Kasumi-1 (cell line): ENCODE measurements at regions not wholly inside any gene's neighbourhood (a gene's known extent, or its start where the extent isn't known, plus 50 kb on each side); places are given as distances from the start of the nearest gene placed in this dataset.

Source experiments
- DNase-seq, 2 experiments: peaks; one replicate each; lab custom pipeline; 2025; lab: John Stamatoyannopoulos, UW

- no peak for DNase-seq
Observed at GRCh38 chr9:7862170-7862569, 62.6 kb upstream of the DMAC1 start.

- DNase-seq, result no peak
Observed at GRCh38 chr9:7861086-7861485, 61.5 kb upstream of the DMAC1 start.

DNA sequence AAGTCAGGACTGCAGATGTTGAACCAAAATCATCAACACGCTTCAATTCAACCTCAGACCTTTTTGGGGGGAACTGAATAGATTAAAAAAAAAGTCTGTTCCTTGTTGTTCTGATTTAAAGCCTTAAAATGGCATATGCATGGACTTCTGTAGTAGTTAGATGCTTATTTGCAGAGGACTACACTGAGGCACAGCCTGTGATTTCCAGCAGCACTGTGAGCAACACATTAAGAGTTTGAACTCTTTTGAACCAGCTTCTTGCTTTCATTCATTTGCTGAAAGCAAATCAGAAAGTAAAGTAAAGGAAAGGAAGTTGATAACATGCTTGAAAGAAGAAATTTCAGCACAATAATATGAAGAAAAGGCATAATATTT, 60.7 kb upstream of the DMAC1 start:
- no peak for DNase-seq

GRCh38 chr9:7859701-7860334, 60.2 kb upstream of the DMAC1 start:
- no peak for DNase-seq

DNA sequence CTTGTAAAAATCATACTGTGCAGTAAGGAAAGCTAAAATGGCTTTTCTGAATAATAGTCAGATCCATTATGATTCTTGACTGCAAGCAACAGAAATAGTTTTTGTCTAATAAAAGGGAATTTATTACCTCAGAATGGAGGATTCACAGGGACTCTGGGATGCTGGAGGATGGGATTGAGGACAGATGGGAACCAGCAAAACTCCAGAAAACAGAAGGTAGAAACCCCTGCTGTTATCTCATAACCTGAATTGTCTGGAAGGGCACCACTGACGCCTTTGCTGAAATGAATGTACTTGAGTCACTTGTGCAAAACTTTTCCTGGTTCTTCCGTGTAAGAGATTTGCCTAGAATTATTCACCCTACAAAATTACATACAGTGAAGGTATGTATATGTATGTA, 58.6 kb upstream of the DMAC1 start:
- DNase-seq, result no peak

GRCh38 chr9:7854763-7855162, 55.2 kb upstream of the DMAC1 start:
- no peak for DNase-seq
